ENCODE measurements at regions not wholly inside any gene's neighbourhood (a gene's known extent, or its start where the extent isn't known, plus 50 kb on each side); places are given as distances from the start of the nearest gene placed in this dataset.
"Not testable (repeated sequence)": the region's sequence is repeated elsewhere in the genome, so short reads cannot be mapped to it uniquely, and the experiment has no call there.

- DNase-seq, result no peak
These were observed 123.4 kb upstream of the PDE1A start for GRCh38 chr2:182550234-182550633.

GRCh38 chr2:182552232-182552631, 125.4 kb upstream of the PDE1A start:
- DNase-seq, result not testable (repeated sequence)

- not testable (repeated sequence) for DNase-seq
These were observed 125.9 kb upstream of the PDE1A start for GRCh38 chr2:182552785-182553184.

- no peak for DNase-seq
These were observed 126.6 kb upstream of the PDE1A start for GRCh38 chr2:182553483-182553882.

GRCh38 chr2:182554950-182555349, 128.1 kb upstream of the PDE1A start:
- DNase-seq, result no peak

GRCh38 chr2:182558564-182558963, 131.7 kb upstream of the PDE1A start:
- no peak for DNase-seq

- DNase-seq, result no peak
These were observed 132.8 kb upstream of the PDE1A start for GRCh38 chr2:182559623-182560022.

- no peak for DNase-seq
These were observed 139.2 kb upstream of the PDE1A start for GRCh38 chr2:182565911-182566567.

- DNase-seq, result no peak
These were observed 142.5 kb upstream of the DNAJC10 start for GRCh38 chr2:182573553-182573952.

GRCh38 chr2:182577816-182578215, 138.2 kb upstream of the DNAJC10 start:
- DNase-seq, result no peak

- no peak for DNase-seq
These were observed 134.7 kb upstream of the DNAJC10 start for GRCh38 chr2:182581196-182581935.

GRCh38 chr2:182584462-182584861, 131.6 kb upstream of the DNAJC10 start:
- DNase-seq, result no peak

- DNase-seq, result no peak
These were observed 131.1 kb upstream of the DNAJC10 start for GRCh38 chr2:182585001-182585400.

- no peak for DNase-seq
These were observed 130.6 kb upstream of the DNAJC10 start for GRCh38 chr2:182585430-182585829.

- DNase-seq, result no peak
These were observed 129.6 kb upstream of the DNAJC10 start for GRCh38 chr2:182586426-182586825.

- DNase-seq, result no peak
These were observed 128.2 kb upstream of the DNAJC10 start for GRCh38 chr2:182587831-182588230.

- no peak for DNase-seq
These were observed 126.9 kb upstream of the DNAJC10 start for GRCh38 chr2:182589121-182589520.

- DNase-seq, result no peak
These were observed 124.3 kb upstream of the DNAJC10 start for GRCh38 chr2:182591774-182592173.

GRCh38 chr2:182592691-182593393, 123.2 kb upstream of the DNAJC10 start:
- DNase-seq, result no peak

GRCh38 chr2:182593394-182593975, 122.6 kb upstream of the DNAJC10 start:
- DNase-seq, result no peak

- DNase-seq, result no peak
These were observed 121.8 kb upstream of the DNAJC10 start for GRCh38 chr2:182594286-182594685.

- no peak for DNase-seq
These were observed 120.4 kb upstream of the DNAJC10 start for GRCh38 chr2:182595650-182596049.

GRCh38 chr2:182597570-182598295, 118.3 kb upstream of the DNAJC10 start:
- no peak for DNase-seq

All from stimulated activated naive CD4-positive, alpha-beta T cell (primary cell).